K562 (cell line): ENCODE measurements at regions not wholly inside any gene's neighbourhood (a gene's known extent, or its start where the extent isn't known, plus 50 kb on each side); places are given as distances from the start of the nearest gene placed in this dataset.
A peak's percentile ranks its signal among the peaks of the same experiment; 100 is the strongest.

Experiments
- CBX1 ChIP-seq: sonication (generic); IDR thresholded peaks from 2 replicates; pipeline ENCODE4 v1.6.1; 2016; ENCODE audit warnings: antibody characterized with exemption, low read depth, mild to moderate bottlenecking
- MAFF ChIP-seq: IDR thresholded peaks from 2 replicates; pipeline ENCODE4 v1.6.1; 2012; ENCODE audit warnings: low read length, improper control_type of control experiment
- MAZ ChIP-seq, 2 experiments: fragments of 450-650 bp in 1 of 2; sonication (generic) in 1 of 2; formaldehyde crosslinking; IDR thresholded peaks in 1 of 2; conservative IDR thresholded peaks in 1 of 2; 2 replicates each; pipeline versions ENCODE4 v1.4.0 to v1.5.0; 2020; ENCODE audit warnings: mild to moderate bottlenecking in 1 of 2, missing genetic modification reagents in 1 of 2
- MTA2 ChIP-seq: fragments of 450-650 bp; IDR thresholded peaks from 2 replicates; pipeline ENCODE4 v1.6.1; 2016; ENCODE audit warnings: low read depth
- PRMT5 ChIP-seq: sonication (generic); formaldehyde crosslinking; IDR thresholded peaks from 2 replicates; pipeline ENCODE4 v1.5.0; 2020; ENCODE audit warnings: missing genetic modification reagents
- RBM22 ChIP-seq: fragments of 200-400 bp; formaldehyde crosslinking; IDR thresholded peaks from 2 replicates; pipeline ENCODE4 v1.6.1; 2018; ENCODE audit warnings: low read length, low read depth; ENCODE audit not compliant: poor library complexity, severe bottlenecking
- ZNF197 ChIP-seq: fragments of 200-800 bp; sonication (Bioruptor generic); IDR thresholded peaks from 2 replicates; pipeline ENCODE4 v1.6.1; 2016; ENCODE audit warnings: low read depth, missing genetic modification characterization, missing compliant biosample characterization
- ZNF785 ChIP-seq: fragments of 250-450 bp; sonication (Bioruptor Pico); IDR thresholded peaks from 2 replicates; pipeline ENCODE4 v1.4.0; 2020; ENCODE audit warnings: mild to moderate bottlenecking
- TF ChIP-seq, protein P1 (sequence below), 2 experiments: fragments of 450-650 bp in 1 of 2; sonication (generic) in 1 of 2; formaldehyde crosslinking; conservative IDR thresholded peaks; 2 replicates each; pipeline versions ENCODE4 v1.4.0 to v1.8.1; 2020 to 2022; ENCODE audit warnings: mild to moderate bottlenecking in 1 of 2, missing genetic modification reagents in 1 of 2
- TF ChIP-seq, protein P2 (sequence below): fragments of 450-650 bp; conservative IDR thresholded peaks from 2 replicates; pipeline ENCODE4 v1.6.1; 2016; ENCODE audit warnings: missing genetic modification characterization, low read depth, mild to moderate bottlenecking, control low read depth, missing compliant biosample characterization
- TF ChIP-seq, protein P3 (sequence below): fragments of 250-450 bp; sonication (Bioruptor Pico); IDR thresholded peaks from 2 replicates; pipeline ENCODE4 v1.4.0; 2020; ENCODE audit warnings: mild to moderate bottlenecking, moderate library complexity, borderline replicate concordance
- TF ChIP-seq, protein P4 (sequence below): fragments of 250-450 bp; sonication (Bioruptor Pico); IDR thresholded peaks from 2 replicates; pipeline ENCODE4 v1.5.0; 2022; ENCODE audit warnings: mild to moderate bottlenecking
- TF ChIP-seq, protein P5 (sequence below): fragments of 250-450 bp; sonication (Bioruptor Pico); IDR thresholded peaks from 2 replicates; pipeline ENCODE4 v1.4.0; 2020; ENCODE audit warnings: borderline replicate concordance
- TF ChIP-seq, protein P6 (sequence below): fragments of 150-350 bp; IDR thresholded peaks from 2 replicates; pipeline ENCODE4 v1.6.1; 2014; ENCODE audit warnings: low read depth, mild to moderate bottlenecking, low read length, borderline replicate concordance

DNA sequence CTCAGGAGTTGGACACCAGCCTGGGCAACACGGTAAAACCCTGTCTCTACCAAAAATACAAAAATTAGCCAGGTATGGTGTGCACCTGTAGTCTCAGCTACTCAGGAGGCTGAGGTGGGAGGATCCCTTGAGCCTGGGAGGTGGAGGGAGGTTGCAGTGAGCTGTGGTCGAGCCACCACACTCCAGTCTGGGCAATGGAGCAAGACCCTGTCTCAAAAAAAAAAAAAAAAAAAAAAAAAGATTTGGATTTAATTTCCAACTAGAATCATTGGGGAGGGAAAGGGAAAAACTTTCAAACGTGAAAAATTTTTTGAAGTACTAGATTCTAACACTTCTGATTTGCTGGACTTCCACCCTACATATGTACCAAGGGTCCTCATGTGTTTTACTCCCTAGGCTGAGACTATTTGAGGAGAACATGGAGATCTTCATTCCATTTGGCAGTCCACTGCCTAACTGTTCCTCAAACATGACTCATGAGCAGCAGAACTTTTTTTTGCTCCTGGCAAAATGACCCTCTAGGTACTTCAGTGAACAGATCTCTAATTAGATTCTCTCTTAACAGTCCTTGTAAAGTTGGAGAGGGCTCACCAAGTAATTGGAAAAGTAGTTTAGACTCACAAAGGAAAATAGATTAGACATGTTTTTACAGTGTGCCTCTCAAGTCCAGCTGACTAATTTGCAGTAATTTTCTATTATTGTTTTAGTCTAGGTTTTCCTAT, 267.6 kb downstream of the METTL4 start (continued):
- TF ChIP-seq, protein P1, sequence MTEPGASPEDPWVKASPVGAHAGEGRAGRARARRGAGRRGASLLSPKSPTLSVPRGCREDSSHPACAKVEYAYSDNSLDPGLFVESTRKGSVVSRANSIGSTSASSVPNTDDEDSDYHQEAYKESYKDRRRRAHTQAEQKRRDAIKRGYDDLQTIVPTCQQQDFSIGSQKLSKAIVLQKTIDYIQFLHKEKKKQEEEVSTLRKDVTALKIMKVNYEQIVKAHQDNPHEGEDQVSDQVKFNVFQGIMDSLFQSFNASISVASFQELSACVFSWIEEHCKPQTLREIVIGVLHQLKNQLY (CRISPR knock-in tag; conservative IDR thresholded peaks at IDR 0.05), result no peak
- TF ChIP-seq, protein P2, sequence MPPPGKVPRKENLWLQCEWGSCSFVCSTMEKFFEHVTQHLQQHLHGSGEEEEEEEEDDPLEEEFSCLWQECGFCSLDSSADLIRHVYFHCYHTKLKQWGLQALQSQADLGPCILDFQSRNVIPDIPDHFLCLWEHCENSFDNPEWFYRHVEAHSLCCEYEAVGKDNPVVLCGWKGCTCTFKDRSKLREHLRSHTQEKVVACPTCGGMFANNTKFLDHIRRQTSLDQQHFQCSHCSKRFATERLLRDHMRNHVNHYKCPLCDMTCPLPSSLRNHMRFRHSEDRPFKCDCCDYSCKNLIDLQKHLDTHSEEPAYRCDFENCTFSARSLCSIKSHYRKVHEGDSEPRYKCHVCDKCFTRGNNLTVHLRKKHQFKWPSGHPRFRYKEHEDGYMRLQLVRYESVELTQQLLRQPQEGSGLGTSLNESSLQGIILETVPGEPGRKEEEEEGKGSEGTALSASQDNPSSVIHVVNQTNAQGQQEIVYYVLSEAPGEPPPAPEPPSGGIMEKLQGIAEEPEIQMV (tag), result no peak
- TF ChIP-seq, protein P3, sequence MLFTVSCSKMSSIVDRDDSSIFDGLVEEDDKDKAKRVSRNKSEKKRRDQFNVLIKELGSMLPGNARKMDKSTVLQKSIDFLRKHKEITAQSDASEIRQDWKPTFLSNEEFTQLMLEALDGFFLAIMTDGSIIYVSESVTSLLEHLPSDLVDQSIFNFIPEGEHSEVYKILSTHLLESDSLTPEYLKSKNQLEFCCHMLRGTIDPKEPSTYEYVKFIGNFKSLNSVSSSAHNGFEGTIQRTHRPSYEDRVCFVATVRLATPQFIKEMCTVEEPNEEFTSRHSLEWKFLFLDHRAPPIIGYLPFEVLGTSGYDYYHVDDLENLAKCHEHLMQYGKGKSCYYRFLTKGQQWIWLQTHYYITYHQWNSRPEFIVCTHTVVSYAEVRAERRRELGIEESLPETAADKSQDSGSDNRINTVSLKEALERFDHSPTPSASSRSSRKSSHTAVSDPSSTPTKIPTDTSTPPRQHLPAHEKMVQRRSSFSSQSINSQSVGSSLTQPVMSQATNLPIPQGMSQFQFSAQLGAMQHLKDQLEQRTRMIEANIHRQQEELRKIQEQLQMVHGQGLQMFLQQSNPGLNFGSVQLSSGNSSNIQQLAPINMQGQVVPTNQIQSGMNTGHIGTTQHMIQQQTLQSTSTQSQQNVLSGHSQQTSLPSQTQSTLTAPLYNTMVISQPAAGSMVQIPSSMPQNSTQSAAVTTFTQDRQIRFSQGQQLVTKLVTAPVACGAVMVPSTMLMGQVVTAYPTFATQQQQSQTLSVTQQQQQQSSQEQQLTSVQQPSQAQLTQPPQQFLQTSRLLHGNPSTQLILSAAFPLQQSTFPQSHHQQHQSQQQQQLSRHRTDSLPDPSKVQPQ (CRISPR knock-in tag), result no peak
- no peak for TF ChIP-seq MTA2
- no peak for TF ChIP-seq CBX1
- no peak for TF ChIP-seq PRMT5
- TF ChIP-seq ZNF785 (CRISPR knock-in tag), result no peak
- TF ChIP-seq, protein P4, sequence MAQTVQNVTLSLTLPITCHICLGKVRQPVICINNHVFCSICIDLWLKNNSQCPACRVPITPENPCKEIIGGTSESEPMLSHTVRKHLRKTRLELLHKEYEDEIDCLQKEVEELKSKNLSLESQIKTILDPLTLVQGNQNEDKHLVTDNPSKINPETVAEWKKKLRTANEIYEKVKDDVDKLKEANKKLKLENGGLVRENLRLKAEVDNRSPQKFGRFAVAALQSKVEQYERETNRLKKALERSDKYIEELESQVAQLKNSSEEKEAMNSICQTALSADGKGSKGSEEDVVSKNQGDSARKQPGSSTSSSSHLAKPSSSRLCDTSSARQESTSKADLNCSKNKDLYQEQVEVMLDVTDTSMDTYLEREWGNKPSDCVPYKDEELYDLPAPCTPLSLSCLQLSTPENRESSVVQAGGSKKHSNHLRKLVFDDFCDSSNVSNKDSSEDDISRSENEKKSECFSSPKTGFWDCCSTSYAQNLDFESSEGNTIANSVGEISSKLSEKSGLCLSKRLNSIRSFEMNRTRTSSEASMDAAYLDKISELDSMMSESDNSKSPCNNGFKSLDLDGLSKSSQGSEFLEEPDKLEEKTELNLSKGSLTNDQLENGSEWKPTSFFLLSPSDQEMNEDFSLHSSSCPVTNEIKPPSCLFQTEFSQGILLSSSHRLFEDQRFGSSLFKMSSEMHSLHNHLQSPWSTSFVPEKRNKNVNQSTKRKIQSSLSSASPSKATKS, result no peak
- TF ChIP-seq, protein P5, sequence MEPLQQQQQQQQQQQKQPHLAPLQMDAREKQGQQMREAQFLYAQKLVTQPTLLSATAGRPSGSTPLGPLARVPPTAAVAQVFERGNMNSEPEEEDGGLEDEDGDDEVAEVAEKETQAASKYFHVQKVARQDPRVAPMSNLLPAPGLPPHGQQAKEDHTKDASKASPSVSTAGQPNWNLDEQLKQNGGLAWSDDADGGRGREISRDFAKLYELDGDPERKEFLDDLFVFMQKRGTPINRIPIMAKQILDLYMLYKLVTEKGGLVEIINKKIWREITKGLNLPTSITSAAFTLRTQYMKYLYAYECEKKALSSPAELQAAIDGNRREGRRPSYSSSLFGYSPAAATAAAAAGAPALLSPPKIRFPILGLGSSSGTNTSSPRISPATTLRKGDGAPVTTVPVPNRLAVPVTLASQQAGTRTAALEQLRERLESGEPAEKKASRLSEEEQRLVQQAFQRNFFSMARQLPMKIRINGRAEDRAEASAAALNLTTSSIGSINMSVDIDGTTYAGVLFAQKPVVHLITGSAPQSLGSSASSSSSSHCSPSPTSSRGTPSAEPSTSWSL (CRISPR knock-in tag), result no peak
- peak; percentile 44; the same call in 1 of the 2 replicates for TF ChIP-seq ZNF197
- TF ChIP-seq MAZ (CRISPR knock-in tag; conservative IDR thresholded peaks at IDR 0.05 in 1 of 2, IDR thresholded peaks at IDR 0.05 in 1 of 2), result no peak
- TF ChIP-seq, protein P6, sequence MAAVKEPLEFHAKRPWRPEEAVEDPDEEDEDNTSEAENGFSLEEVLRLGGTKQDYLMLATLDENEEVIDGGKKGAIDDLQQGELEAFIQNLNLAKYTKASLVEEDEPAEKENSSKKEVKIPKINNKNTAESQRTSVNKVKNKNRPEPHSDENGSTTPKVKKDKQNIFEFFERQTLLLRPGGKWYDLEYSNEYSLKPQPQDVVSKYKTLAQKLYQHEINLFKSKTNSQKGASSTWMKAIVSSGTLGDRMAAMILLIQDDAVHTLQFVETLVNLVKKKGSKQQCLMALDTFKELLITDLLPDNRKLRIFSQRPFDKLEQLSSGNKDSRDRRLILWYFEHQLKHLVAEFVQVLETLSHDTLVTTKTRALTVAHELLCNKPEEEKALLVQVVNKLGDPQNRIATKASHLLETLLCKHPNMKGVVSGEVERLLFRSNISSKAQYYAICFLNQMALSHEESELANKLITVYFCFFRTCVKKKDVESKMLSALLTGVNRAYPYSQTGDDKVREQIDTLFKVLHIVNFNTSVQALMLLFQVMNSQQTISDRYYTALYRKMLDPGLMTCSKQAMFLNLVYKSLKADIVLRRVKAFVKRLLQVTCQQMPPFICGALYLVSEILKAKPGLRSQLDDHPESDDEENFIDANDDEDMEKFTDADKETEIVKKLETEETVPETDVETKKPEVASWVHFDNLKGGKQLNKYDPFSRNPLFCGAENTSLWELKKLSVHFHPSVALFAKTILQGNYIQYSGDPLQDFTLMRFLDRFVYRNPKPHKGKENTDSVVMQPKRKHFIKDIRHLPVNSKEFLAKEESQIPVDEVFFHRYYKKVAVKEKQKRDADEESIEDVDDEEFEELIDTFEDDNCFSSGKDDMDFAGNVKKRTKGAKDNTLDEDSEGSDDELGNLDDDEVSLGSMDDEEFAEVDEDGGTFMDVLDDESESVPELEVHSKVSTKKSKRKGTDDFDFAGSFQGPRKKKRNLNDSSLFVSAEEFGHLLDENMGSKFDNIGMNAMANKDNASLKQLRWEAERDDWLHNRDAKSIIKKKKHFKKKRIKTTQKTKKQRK, result no peak
- TF ChIP-seq RBM22, result no peak
- TF ChIP-seq MAFF, result no peak
